Left lung (tissue), 4 donors: ENCODE measurements at regions not wholly inside any gene's neighbourhood (a gene's known extent, or its start where the extent isn't known, plus 50 kb on each side); places are given as distances from the start of the nearest gene placed in this dataset.

Source experiments
- ATAC-seq: fragments of 200-7000 bp; cut with Tn5 transposase; one replicate; pipeline ENCODE4 v1.9.1; 2020; ENCODE audit warnings: moderate library complexity
- DNase-seq, 4 donors: peaks; one replicate each; pipeline ENCODE4 v3.0.0-alpha.2; 2013 to 2020
- H3K27ac ChIP-seq, 2 donors: fragments of 200-600 bp; sonication (generic) in 1 of 2; one replicate each; pipeline versions ENCODE4 v1.5.0 to v1.8.0; 2020 to 2021
- H3K27me3 ChIP-seq, 2 donors: fragments of 200-600 bp; sonication (generic) in 1 of 2; one replicate each; pipeline versions ENCODE4 v1.5.0 to v1.8.0; 2020 to 2021
- H3K36me3 ChIP-seq, 2 donors: fragments of 200-600 bp; sonication (generic) in 1 of 2; one replicate each; pipeline versions ENCODE4 v1.5.0 to v1.8.0; 2020 to 2021
- H3K4me1 ChIP-seq, 2 donors: fragments of 200-600 bp; one replicate each; pipeline ENCODE4 v1.8.0; 2021
- H3K4me3 ChIP-seq, 2 donors: fragments of 200-600 bp; sonication (generic) in 1 of 2; one replicate each; pipeline versions ENCODE4 v1.5.0 to v1.8.0; 2020 to 2021; ENCODE audit warnings: mild to moderate bottlenecking in 1 of 2
- H3K9me3 ChIP-seq, 2 donors: fragments of 200-600 bp; sonication (generic) in 1 of 2; one replicate each; pipeline versions ENCODE4 v1.5.0 to v1.8.0; 2020 to 2021
- intact Hi-C, 2 donors: fragments of 100-400 bp; cut with DNase I; formaldehyde crosslinking; loops; one replicate each; pipeline versions ENCODE4 v1.11.2 to v1.14.2; 2022
- TF ChIP-seq, protein P1 (sequence below), 2 donors: fragments of 200-600 bp; sonication (generic) in 1 of 2; IDR thresholded peaks; one replicate each; pipeline versions ENCODE4 v1.5.0 to v1.8.0; 2021; ENCODE audit warnings: antibody characterized with exemption in 2 of 2
- donor health status: DM: no; HTN: yes; CAD: no.
- donor health status: DM: no; HTN: no; CAD: no.

DNA sequence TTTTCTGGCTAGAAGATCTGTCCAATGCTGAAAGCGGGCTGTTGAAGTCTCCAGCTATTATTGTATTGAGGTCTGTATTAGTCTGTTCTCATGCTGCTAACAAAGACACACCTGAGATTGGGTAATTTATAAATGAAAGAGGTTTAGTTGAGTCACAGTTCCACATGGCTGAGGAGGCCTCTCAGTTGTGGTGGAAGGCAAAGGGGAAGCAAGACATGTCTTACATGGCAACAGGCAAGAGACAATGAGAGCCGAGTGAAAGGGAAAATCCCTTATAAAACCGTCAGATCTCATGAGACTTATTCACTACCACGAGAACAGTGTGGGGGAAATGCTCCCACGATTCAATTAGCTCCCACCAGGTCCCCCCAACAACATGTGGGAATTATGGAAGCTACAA is 980.4 kb downstream of the SLITRK5 start:
- TF ChIP-seq, protein P1, sequence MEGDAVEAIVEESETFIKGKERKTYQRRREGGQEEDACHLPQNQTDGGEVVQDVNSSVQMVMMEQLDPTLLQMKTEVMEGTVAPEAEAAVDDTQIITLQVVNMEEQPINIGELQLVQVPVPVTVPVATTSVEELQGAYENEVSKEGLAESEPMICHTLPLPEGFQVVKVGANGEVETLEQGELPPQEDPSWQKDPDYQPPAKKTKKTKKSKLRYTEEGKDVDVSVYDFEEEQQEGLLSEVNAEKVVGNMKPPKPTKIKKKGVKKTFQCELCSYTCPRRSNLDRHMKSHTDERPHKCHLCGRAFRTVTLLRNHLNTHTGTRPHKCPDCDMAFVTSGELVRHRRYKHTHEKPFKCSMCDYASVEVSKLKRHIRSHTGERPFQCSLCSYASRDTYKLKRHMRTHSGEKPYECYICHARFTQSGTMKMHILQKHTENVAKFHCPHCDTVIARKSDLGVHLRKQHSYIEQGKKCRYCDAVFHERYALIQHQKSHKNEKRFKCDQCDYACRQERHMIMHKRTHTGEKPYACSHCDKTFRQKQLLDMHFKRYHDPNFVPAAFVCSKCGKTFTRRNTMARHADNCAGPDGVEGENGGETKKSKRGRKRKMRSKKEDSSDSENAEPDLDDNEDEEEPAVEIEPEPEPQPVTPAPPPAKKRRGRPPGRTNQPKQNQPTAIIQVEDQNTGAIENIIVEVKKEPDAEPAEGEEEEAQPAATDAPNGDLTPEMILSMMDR (IDR thresholded peaks at IDR 0.05): no peak
- Histone ChIP-seq H3K4me1 (no peaks in the 10 kb centered on the region), H3K9me3 (peaks cover 0 to 11% of the 10 kb centered on the region in 2 donors), H3K27ac (no peak overlapping the region), H3K4me3 (no peak overlapping the region), H3K27me3 (no peaks in the 10 kb centered on the region), H3K36me3 (no peaks in the 10 kb centered on the region)
- no peak for DNase-seq
- ATAC-seq: no peak
- intact Hi-C loops: no loop called here

DNA sequence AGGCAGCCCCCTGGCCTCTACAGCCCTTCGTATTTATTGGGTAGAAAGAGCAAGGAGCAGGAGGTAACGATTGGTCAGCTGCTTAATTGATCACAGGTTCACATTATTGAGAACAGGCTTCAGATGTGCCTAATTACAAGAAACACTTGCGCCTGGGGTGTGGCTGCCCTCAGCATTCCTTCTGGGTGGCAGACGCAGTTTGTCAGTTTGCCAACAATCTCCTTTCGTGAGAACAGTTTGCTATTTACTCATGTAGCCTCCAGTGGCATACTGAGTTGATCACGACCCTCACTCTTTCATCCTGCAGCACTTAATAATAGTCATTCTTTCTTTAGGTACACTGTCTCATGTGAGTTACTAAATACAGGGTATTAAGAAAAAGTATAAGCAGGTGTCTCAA is 985.6 kb downstream of the SLITRK5 start:
- H3K4me3 ChIP-seq: no peak overlapping the region
- ATAC-seq (peak; percentile 14), DNase-seq (peak in 2 of 4 donors; percentile 5 to 32)
- TF ChIP-seq, protein P1 (IDR thresholded peaks at IDR 0.05): no peak
- H3K27ac ChIP-seq: no peak overlapping the region
- H3K36me3 ChIP-seq: no peaks in the 10 kb centered on the region
- no peaks in the 10 kb centered on the region for H3K4me1 ChIP-seq
- intact Hi-C loops: no loop called here
- peaks cover 0 to 9% of the 10 kb centered on the region in 2 donors for H3K9me3 ChIP-seq
- no peaks in the 10 kb centered on the region for H3K27me3 ChIP-seq

DNA sequence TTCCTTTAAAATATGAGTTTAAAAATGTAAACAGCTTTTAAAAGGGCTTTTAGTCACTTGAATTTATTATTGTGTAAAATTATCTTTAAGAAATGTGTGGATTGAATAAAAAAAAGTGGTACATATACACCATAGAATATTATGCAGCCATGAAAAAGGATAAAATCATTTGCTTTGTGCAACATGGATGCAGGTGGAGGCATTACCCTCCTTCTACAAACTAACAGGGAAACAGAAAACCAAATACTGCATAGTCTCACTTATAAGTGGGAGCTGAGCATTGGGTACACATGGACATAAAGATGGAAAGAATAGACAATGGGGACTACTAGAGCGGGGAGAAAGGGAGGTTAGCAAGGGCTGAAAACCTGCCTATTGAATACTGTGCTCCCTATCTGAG is 999.3 kb downstream of the SLITRK5 start:
- H3K36me3 ChIP-seq: no peaks in the 10 kb centered on the region
- H3K4me3 ChIP-seq: no peak overlapping the region
- DNase-seq (no peak), ATAC-seq (no peak)
- no peaks in the 10 kb centered on the region for H3K4me1 ChIP-seq
- H3K9me3 ChIP-seq: peaks cover 0 to 2% of the 10 kb centered on the region in 2 donors
- no peak overlapping the region for H3K27ac ChIP-seq
- no peaks in the 10 kb centered on the region for H3K27me3 ChIP-seq
- TF ChIP-seq, protein P1 (IDR thresholded peaks at IDR 0.05): no peak
- intact Hi-C loops: no loop called here

DNA sequence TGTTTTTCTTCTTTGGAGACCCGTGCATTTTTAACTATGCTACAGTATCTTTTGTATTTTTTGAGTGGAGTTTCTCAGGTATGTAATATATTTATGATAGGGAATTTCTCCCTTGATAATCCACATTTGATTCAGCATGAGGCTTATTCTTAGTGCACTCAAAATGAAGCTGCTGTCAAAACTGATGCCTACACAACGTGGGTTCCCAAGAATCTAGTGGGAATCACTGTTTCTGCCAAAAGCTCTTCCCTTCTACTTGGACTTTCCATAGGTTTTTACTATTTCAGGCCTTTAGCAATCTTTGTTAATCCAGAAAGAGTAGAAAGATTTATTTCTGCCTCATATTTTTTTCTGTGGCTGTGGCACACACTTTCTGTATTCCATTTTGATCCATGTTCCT is 1003.7 kb downstream of the SLITRK5 start:
- TF ChIP-seq, protein P1 (IDR thresholded peaks at IDR 0.05): no peak
- Histone ChIP-seq H3K27me3 (no peaks in the 10 kb centered on the region), H3K4me3 (no peak overlapping the region), H3K27ac (no peak overlapping the region), H3K9me3 (no peaks in the 10 kb centered on the region), H3K36me3 (no peaks in the 10 kb centered on the region), H3K4me1 (no peaks in the 10 kb centered on the region)
- no peak for DNase-seq
- no peak for ATAC-seq
- intact Hi-C loops: no loop called here

DNA sequence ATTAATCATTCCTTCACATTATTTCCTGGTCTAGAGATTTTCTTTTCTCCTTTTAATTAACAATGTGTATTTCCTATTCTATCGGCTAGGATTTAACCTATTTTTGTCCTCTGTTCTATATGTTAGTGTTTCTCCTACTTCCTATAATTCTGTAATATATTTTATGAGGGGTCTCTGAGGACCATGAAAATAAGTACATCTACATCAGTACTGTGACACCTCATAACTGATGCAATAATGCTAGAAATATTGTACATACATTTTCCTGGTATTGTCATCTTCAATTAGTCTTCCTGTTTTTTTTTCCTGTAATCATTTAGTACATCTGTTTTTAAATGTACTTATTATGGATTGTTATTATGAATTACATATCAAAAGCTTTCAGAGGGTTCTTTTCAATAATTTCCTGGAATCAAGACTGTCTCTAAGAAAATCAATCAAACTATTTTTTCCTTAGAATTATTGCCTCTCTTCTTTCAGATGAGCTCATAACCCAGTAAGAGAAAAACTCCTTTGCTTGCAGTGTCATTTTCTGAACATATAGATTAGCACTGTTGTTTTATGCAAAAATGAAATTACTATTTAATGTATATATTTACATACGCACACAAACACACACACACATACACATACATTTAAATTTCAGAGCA is 1004.3 kb downstream of the SLITRK5 start:
- ATAC-seq: no peak
- TF ChIP-seq, protein P1 (IDR thresholded peaks at IDR 0.05): no peak

More for the DNA sequence above, 1004.3 kb downstream of the SLITRK5 start:
- Histone ChIP-seq H3K9me3 (no peaks in the 10 kb centered on the region), H3K27ac (no peak overlapping the region), H3K4me1 (no peaks in the 10 kb centered on the region), H3K4me3 (no peak overlapping the region), H3K36me3 (no peaks in the 10 kb centered on the region), H3K27me3 (no peaks in the 10 kb centered on the region)
- intact Hi-C loops: no loop called here
- DNase-seq: no peak
